ENCODE measurements at regions not wholly inside any gene's neighbourhood (a gene's known extent, or its start where the extent isn't known, plus 50 kb on each side); places are given as distances from the start of the nearest gene placed in this dataset.

DNA sequence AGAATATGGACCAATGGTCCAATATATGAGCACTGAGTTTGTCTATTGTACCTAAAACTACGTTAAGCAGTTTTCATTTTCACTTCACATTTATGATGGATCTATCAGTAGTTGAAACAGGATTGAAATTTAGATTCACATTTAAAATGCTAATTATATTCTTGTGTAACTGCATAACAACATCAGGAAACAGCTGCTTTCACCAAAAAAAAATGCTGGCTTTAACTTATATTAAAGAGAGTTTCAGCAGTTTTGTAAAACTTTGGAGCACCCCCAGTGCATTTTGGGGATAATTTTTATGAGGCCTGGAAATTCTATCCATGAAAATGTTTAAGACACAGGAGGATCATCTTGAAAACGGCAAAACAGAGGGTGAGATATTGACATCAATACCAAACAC lies 142.8 kb upstream of the ROBO2 start:
- TF ChIP-seq, protein P1, sequence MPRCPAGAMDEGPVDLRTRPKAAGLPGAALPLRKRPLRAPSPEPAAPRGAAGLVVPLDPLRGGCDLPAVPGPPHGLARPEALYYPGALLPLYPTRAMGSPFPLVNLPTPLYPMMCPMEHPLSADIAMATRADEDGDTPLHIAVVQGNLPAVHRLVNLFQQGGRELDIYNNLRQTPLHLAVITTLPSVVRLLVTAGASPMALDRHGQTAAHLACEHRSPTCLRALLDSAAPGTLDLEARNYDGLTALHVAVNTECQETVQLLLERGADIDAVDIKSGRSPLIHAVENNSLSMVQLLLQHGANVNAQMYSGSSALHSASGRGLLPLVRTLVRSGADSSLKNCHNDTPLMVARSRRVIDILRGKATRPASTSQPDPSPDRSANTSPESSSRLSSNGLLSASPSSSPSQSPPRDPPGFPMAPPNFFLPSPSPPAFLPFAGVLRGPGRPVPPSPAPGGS (IDR thresholded peaks at IDR 0.05; ENCODE audit: borderline replicate concordance, insufficient read depth, low read depth, low read length, poor library complexity, severe bottlenecking) = no peak
- TF ChIP-seq ETV6 (conservative IDR thresholded peaks at IDR 0.05 in 1 of 2, IDR thresholded peaks at IDR 0.05 in 1 of 2; ENCODE audit: borderline replicate concordance in 1 of 2, low read depth in 1 of 2) = no peak
- TF ChIP-seq USF2 (IDR thresholded peaks at IDR 0.05; ENCODE audit: borderline replicate concordance, low read depth, low read length) = no peak
- no peak for TF ChIP-seq EZH2 (IDR thresholded peaks at IDR 0.05; ENCODE audit: borderline replicate concordance, control insufficient read depth, low read depth, low read length)
- no peak for TF ChIP-seq NRF1 (conservative IDR thresholded peaks at IDR 0.05; ENCODE audit: low read depth, low read length)
- no peak for TF ChIP-seq IKZF1 (conservative IDR thresholded peaks at IDR 0.05)
- no peak for TF ChIP-seq CBX3 (IDR thresholded peaks at IDR 0.05; ENCODE audit: borderline replicate concordance, low read depth)
- TF ChIP-seq, protein P2, sequence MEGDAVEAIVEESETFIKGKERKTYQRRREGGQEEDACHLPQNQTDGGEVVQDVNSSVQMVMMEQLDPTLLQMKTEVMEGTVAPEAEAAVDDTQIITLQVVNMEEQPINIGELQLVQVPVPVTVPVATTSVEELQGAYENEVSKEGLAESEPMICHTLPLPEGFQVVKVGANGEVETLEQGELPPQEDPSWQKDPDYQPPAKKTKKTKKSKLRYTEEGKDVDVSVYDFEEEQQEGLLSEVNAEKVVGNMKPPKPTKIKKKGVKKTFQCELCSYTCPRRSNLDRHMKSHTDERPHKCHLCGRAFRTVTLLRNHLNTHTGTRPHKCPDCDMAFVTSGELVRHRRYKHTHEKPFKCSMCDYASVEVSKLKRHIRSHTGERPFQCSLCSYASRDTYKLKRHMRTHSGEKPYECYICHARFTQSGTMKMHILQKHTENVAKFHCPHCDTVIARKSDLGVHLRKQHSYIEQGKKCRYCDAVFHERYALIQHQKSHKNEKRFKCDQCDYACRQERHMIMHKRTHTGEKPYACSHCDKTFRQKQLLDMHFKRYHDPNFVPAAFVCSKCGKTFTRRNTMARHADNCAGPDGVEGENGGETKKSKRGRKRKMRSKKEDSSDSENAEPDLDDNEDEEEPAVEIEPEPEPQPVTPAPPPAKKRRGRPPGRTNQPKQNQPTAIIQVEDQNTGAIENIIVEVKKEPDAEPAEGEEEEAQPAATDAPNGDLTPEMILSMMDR (IDR thresholded peaks at IDR 0.05 in 2 of 3, conservative IDR thresholded peaks at IDR 0.05 in 1 of 3; ENCODE audit: control insufficient read depth in 2 of 3, extremely low read depth in 1 of 3, insufficient read depth in 1 of 3, low read depth in 3 of 3, low read length in 3 of 3) = no peak
- no peak for TF ChIP-seq SRF (IDR thresholded peaks at IDR 0.05; ENCODE audit: low read depth in 2 of 2, low read length in 2 of 2)
- TF ChIP-seq SP1 (IDR thresholded peaks at IDR 0.05; ENCODE audit: low read depth, low read length) = no peak
